BE2C (cell line): ENCODE measurements at regions not wholly inside any gene's neighbourhood (a gene's known extent, or its start where the extent isn't known, plus 50 kb on each side); places are given as distances from the start of the nearest gene placed in this dataset.

Experiments
- DNase-seq: peaks from one replicate; pipeline ENCODE4 v3.0.0-alpha.2; 2020
- H3K27me3 ChIP-seq: fragments of 250-450 bp; sonication (Bioruptor Pico); 2 replicates; pipeline ENCODE4 v1.5.1; 2020; ENCODE audit warnings: mild to moderate bottlenecking
- H3K36me3 ChIP-seq: fragments of 250-450 bp; sonication (Bioruptor Pico); 2 replicates; pipeline ENCODE4 v1.5.1; 2020; ENCODE audit warnings: mild to moderate bottlenecking
- H3K4me1 ChIP-seq: fragments of 250-450 bp; sonication (Bioruptor Pico); 2 replicates; pipeline ENCODE4 v1.5.1; 2020
- H3K4me3 ChIP-seq: 2 replicates; pipeline ENCODE4 v1.5.1; 2011; ENCODE audit warnings: low read depth, low read length
- H3K9me3 ChIP-seq: fragments of 250-450 bp; sonication (Bioruptor Pico); 2 replicates; pipeline ENCODE4 v1.5.1; 2020
- CTCF ChIP-seq: IDR thresholded peaks from 2 replicates; pipeline ENCODE4 v1.5.1; 2012; ENCODE audit warnings: mild to moderate bottlenecking, low read depth, low read length

GRCh38 chr18:38312532-38312931, 746.9 kb upstream of the CELF4 start:
- DNase-seq = no peak
- H3K4me1 ChIP-seq = no peaks in the 10 kb centered on the region
- TF ChIP-seq CTCF = no peak
- H3K27me3 ChIP-seq = no peaks in the 10 kb centered on the region
- no peak overlapping the region for H3K4me3 ChIP-seq
- no peaks in the 10 kb centered on the region for H3K36me3 ChIP-seq
- no peaks in the 10 kb centered on the region for H3K9me3 ChIP-seq

- no peak for TF ChIP-seq CTCF
- no peak for DNase-seq
- Histone ChIP-seq H3K4me3 (no peak overlapping the region), H3K4me1 (no peaks in the 10 kb centered on the region), H3K27me3 (no peaks in the 10 kb centered on the region), H3K9me3 (no peaks in the 10 kb centered on the region), H3K36me3 (no peaks in the 10 kb centered on the region)
Observed at GRCh38 chr18:38310936-38311335, 745.3 kb upstream of the CELF4 start.

- Histone ChIP-seq H3K4me3 (no peak overlapping the region), H3K4me1 (no peaks in the 10 kb centered on the region), H3K9me3 (no peaks in the 10 kb centered on the region), H3K36me3 (no peaks in the 10 kb centered on the region), H3K27me3 (no peaks in the 10 kb centered on the region)
- TF ChIP-seq CTCF = no peak
- DNase-seq = no peak
Observed at GRCh38 chr18:38307914-38308313, 742.3 kb upstream of the CELF4 start.

- Histone ChIP-seq H3K9me3 (no peaks in the 10 kb centered on the region), H3K36me3 (no peaks in the 10 kb centered on the region), H3K27me3 (no peaks in the 10 kb centered on the region), H3K4me3 (no peak overlapping the region), H3K4me1 (no peaks in the 10 kb centered on the region)
- no peak for DNase-seq
- TF ChIP-seq CTCF = no peak
Observed at GRCh38 chr18:38305961-38306360, 740.4 kb upstream of the CELF4 start.

GRCh38 chr18:38301621-38302020, 736.0 kb upstream of the CELF4 start:
- Histone ChIP-seq H3K9me3 (no peaks in the 10 kb centered on the region), H3K27me3 (no peaks in the 10 kb centered on the region), H3K36me3 (no peaks in the 10 kb centered on the region), H3K4me1 (no peaks in the 10 kb centered on the region), H3K4me3 (no peak overlapping the region)
- TF ChIP-seq CTCF = no peak
- no peak for DNase-seq

- no peaks in the 10 kb centered on the region for H3K27me3 ChIP-seq
- no peak overlapping the region for H3K4me3 ChIP-seq
- H3K9me3 ChIP-seq = no peaks in the 10 kb centered on the region
- DNase-seq = peak; percentile 46
- no peak for TF ChIP-seq CTCF
- H3K36me3 ChIP-seq = no peaks in the 10 kb centered on the region
- no peaks in the 10 kb centered on the region for H3K4me1 ChIP-seq
Observed at GRCh38 chr18:38297910-38298309, 732.3 kb upstream of the CELF4 start.
